Cerebellar nuclear complex (tissue), 1 donor: ENCODE measurements at regions not wholly inside any gene's neighbourhood (a gene's known extent, or its start where the extent isn't known, plus 50 kb on each side); places are given as distances from the start of the nearest gene placed in this dataset.

Experiments
- DNase-seq, 2 experiments: peaks; one replicate each; lab custom pipeline; 2025; lab: John Stamatoyannopoulos, UW

- no peak for DNase-seq
Observed at GRCh38 chr4:18081708-18082107, 60.2 kb upstream of the LCORL start.

DNA sequence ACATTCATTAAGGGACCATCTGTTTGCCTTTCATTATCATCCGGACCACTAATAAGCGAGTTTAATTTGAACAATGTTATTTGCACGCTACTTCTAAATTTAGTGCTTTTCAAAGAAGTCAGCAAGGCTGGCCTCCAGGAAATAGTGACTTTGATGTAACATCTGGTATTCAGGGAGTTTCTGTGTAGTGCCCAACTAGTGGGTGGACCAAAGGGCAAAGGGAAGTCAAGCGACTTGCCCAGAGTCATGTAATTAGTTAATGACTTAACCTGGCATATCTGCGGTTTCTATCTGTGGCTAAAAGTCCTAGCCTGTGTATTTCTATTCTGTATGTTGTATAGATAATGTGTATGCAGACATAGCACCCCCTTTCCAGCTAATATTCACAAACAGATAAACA is 56.3 kb upstream of the LCORL start:
- DNase-seq = no peak

- no peak for DNase-seq
Observed at GRCh38 chr4:18075823-18076433, 54.4 kb upstream of the LCORL start.

GRCh38 chr4:18071894-18072293 is 50.3 kb upstream of the LCORL start:
- no peak for DNase-seq
